ENCODE measurements at regions not wholly inside any gene's neighbourhood (a gene's known extent, or its start where the extent isn't known, plus 50 kb on each side); places are given as distances from the start of the nearest gene placed in this dataset.
"Not testable (repeated sequence)": the region's sequence is repeated elsewhere in the genome, so short reads cannot be mapped to it uniquely, and the experiment has no call there.

DNA sequence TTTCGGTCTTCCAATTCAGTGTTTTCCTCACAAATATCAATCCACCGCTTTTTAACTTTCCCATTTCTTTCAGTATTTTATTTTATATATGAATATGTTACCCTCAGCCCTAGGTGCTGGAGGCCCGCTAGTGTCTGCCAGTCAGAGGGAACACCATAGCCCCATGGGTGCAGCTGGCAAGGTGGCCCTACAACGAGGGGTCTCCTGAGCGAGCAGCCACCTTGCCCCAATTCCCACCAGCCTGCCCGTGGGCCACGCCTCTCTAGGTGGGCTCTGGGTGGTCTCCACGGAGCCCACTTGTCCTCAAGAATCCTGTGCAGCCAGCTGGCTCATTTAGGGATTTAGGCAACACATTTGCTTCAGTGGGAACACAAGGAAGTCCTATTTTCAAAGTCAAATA is 72.5 kb upstream of the RGPD5 start:
- WGBS (ENCODE audit: insufficient coverage), result 84% methylated on average over 7 of the region's 8 CpGs
- H3K4me1 ChIP-seq (ENCODE audit: control insufficient read depth, insufficient read depth, low read length), result no peaks in the 10 kb centered on the region
- H3K36me3 Mint-ChIP-seq, result no peaks in the 10 kb centered on the region

DNA sequence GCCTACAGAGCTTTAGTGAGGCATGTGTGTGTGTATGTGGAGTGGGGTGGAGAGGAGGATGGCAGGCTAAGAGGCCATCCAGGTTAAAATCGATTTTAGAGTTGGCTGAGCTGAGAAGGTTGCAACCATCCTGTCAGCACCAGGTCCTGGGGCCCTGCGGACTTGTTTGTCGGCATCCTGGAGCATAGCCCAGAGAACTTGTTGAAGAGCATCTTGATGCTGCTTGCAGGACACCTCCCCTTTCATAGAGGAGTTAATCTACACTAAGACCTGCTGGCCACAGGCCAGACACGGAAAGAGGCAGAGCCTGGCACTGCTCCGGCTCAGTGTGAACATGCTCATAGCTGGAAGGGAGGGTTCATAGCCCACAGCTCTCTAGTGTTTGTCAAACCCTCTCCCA is 72.1 kb upstream of the RGPD5 start:
- no peaks in the 10 kb centered on the region for H3K4me1 Mint-ChIP-seq
- Histone ChIP-seq H3K27me3 (ENCODE audit: control insufficient read depth, insufficient read depth, low read length) (peaks cover 3% of the 10 kb centered on the region), H3K4me1 (ENCODE audit: control insufficient read depth, insufficient read depth, low read length) (no peaks in the 10 kb centered on the region), H3K36me3 (ENCODE audit: control insufficient read depth, insufficient read depth, low read length) (no peaks in the 10 kb centered on the region), H3K9me3 (ENCODE audit: control insufficient read depth, insufficient read depth, low read length) (no peaks in the 10 kb centered on the region), H3K4me3 (ENCODE audit: low read length) (no peak overlapping the region), H3K27ac (ENCODE audit: low read length) (no peak overlapping the region)
- ATAC-seq (no peak), DNase-seq (no peak)
- H3K36me3 Mint-ChIP-seq, result no peaks in the 10 kb centered on the region
- no peak overlapping the region for H3K4me3 Mint-ChIP-seq
- peaks cover 3 to 8% of the 10 kb centered on the region in 2 donors for H3K27me3 Mint-ChIP-seq (ENCODE audit: low read depth in 2 of 2)
- H3K9me3 Mint-ChIP-seq, result no peaks in the 10 kb centered on the region
- TF ChIP-seq, protein P1, sequence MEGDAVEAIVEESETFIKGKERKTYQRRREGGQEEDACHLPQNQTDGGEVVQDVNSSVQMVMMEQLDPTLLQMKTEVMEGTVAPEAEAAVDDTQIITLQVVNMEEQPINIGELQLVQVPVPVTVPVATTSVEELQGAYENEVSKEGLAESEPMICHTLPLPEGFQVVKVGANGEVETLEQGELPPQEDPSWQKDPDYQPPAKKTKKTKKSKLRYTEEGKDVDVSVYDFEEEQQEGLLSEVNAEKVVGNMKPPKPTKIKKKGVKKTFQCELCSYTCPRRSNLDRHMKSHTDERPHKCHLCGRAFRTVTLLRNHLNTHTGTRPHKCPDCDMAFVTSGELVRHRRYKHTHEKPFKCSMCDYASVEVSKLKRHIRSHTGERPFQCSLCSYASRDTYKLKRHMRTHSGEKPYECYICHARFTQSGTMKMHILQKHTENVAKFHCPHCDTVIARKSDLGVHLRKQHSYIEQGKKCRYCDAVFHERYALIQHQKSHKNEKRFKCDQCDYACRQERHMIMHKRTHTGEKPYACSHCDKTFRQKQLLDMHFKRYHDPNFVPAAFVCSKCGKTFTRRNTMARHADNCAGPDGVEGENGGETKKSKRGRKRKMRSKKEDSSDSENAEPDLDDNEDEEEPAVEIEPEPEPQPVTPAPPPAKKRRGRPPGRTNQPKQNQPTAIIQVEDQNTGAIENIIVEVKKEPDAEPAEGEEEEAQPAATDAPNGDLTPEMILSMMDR (IDR thresholded peaks at IDR 0.05), result no peak
- H3K27ac Mint-ChIP-seq, result no peak overlapping the region
- intact Hi-C loops (cut with micrococcal nuclease), result no loop called here
- 89% methylated on average over 5 of the region's 5 CpGs for WGBS (ENCODE audit: insufficient coverage)

More for the DNA sequence above, 72.5 kb upstream of the RGPD5 start:
- ATAC-seq (no peak), DNase-seq (no peak)
- Mint-ChIP-seq H3K4me1 (no peaks in the 10 kb centered on the region), H3K27ac (no peak overlapping the region), H3K27me3 (ENCODE audit: low read depth in 2 of 2) (peaks cover 3 to 8% of the 10 kb centered on the region in 2 donors), H3K9me3 (no peaks in the 10 kb centered on the region), H3K4me3 (no peak overlapping the region)
- H3K27ac ChIP-seq (ENCODE audit: low read length), result no peak overlapping the region
- H3K27me3 ChIP-seq (ENCODE audit: control insufficient read depth, insufficient read depth, low read length), result peaks cover 3% of the 10 kb centered on the region
- no peak overlapping the region for H3K4me3 ChIP-seq (ENCODE audit: low read length)
- H3K9me3 ChIP-seq (ENCODE audit: control insufficient read depth, insufficient read depth, low read length), result no peaks in the 10 kb centered on the region
- no peaks in the 10 kb centered on the region for H3K36me3 ChIP-seq (ENCODE audit: control insufficient read depth, insufficient read depth, low read length)
- TF ChIP-seq, protein P1 (IDR thresholded peaks at IDR 0.05), result no peak
- intact Hi-C loops (cut with micrococcal nuclease), result no loop called here

DNA sequence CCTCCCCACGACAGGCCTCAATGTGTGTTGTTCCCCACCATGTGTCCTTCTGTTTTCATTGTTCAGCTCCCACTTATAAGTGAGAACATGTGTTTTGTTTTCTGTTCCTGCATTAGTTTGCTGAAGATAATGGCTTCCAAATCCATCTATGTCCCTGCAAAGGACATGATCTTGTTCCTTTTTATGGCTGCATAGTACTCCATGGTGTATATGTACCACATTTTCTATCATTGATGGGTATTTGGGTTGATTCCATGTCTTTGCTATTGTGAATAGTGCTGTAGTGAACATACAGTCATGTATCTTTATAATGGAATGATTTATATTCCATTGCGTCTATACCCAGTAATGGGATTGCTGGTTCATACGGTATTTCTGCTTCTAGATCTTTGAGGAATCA is 71.5 kb upstream of the RGPD5 start:
- H3K27ac ChIP-seq (ENCODE audit: low read length); H3K27ac Mint-ChIP-seq; H3K4me3 ChIP-seq (ENCODE audit: low read length); ATAC-seq; H3K9me3 Mint-ChIP-seq; H3K36me3 ChIP-seq (ENCODE audit: control insufficient read depth, insufficient read depth, low read length); H3K27me3 Mint-ChIP-seq (ENCODE audit: low read depth in 2 of 2); H3K4me3 Mint-ChIP-seq; H3K4me1 Mint-ChIP-seq; DNase-seq; H3K27me3 ChIP-seq (ENCODE audit: control insufficient read depth, insufficient read depth, low read length); H3K9me3 ChIP-seq (ENCODE audit: control insufficient read depth, insufficient read depth, low read length); H3K36me3 Mint-ChIP-seq; intact Hi-C loops (cut with micrococcal nuclease); H3K4me1 ChIP-seq (ENCODE audit: control insufficient read depth, insufficient read depth, low read length): not testable (repeated sequence)
- no CpG with 5 or more reads among the region's 3 CpGs for WGBS (ENCODE audit: insufficient coverage)

DNA sequence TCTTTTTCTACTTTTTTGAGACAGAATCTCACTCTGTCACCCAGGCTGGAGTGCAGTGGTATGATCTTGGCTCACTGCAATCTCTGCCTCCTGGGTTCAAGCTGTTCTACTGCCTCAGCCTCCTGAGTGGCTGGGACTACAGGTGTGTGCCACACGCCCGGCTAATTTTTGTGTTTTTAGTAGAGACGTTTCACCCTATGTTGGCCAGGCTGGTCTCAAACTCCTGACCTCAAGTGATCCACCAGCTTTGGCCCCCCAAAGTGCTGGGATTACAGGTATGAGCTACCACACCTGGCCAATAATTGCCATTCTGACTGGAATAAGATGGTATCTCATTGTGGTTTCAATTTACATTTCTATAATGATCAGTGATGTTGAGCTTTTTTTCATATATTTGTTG is 71.0 kb upstream of the RGPD5 start:
- H3K9me3 ChIP-seq (ENCODE audit: control insufficient read depth, insufficient read depth, low read length); H3K36me3 Mint-ChIP-seq; ATAC-seq; H3K9me3 Mint-ChIP-seq; H3K27ac ChIP-seq (ENCODE audit: low read length); H3K4me1 Mint-ChIP-seq; H3K27ac Mint-ChIP-seq; H3K27me3 Mint-ChIP-seq (ENCODE audit: low read depth in 2 of 2); H3K27me3 ChIP-seq (ENCODE audit: control insufficient read depth, insufficient read depth, low read length); intact Hi-C loops (cut with micrococcal nuclease); H3K4me3 ChIP-seq (ENCODE audit: low read length); H3K4me1 ChIP-seq (ENCODE audit: control insufficient read depth, insufficient read depth, low read length); H3K36me3 ChIP-seq (ENCODE audit: control insufficient read depth, insufficient read depth, low read length); DNase-seq; H3K4me3 Mint-ChIP-seq: not testable (repeated sequence)
- WGBS (ENCODE audit: insufficient coverage), result 94% methylated on average over 3 of the region's 3 CpGs
